HG03060 (cell line): ENCODE measurements at regions not wholly inside any gene's neighbourhood (a gene's known extent, or its start where the extent isn't known, plus 50 kb on each side); places are given as distances from the start of the nearest gene placed in this dataset.
"Not testable (repeated sequence)": the region's sequence is repeated elsewhere in the genome, so short reads cannot be mapped to it uniquely, and the experiment has no call there.

Experiments
- ATAC-seq: cut with Tn5 transposase; IDR thresholded peaks from one replicate; pipeline ENCODE4 v1.9.1; 2021; ENCODE audit warnings: low read depth, moderate number of reproducible peaks; ENCODE audit not compliant: unreplicated experiment

DNA sequence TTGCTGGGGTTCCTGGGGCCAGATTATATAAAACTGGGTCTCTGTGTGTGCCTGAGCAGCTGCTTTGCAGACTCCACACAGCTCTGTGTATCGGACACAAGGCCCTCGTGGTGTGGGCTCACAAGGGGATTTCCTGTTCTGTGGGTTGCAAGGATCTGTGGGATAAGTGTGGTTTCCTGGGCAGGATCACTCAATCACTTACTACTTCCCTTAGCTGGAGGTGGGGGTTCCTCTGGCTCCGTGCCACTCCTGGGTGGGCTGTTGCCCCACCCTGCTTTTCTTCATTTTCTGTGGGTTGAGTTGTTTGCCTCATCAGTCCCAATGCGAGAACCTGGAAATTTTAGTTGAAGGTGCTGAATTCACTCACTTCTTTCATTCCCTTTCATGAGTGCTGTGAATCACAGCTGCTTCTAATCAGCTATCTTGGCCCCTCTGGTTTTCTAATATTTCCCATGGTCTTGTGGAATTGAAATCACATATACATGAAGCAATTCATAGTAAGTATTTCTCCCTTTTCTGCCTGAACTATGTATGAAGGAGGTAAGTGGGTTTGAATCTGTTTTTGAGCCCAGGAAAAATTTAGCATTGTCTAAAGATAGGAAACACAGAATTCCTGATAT lies 196.3 kb downstream of the DCDC2C start:
- ATAC-seq: no peak

- ATAC-seq: no peak
These were observed 198.8 kb downstream of the DCDC2C start for GRCh38 chr2:3902131-3902530.

DNA sequence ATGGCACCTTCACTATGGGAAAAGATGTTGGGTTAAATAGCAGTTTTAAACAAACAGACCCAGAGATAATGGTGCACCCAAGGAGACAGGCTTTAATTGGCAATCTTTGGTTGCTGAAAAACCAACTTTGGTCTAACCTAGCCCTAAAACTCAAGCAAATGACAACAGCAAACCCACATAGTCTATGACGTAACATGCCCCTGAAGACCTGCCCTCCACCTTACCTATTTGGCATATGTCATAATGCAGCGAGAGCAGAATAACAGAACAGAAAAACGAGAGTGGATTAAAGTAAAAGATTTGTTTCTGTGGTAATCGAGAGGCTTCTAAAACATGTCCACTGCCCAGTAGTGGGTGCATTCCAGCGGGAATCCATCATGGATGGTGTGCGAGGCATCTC lies 200.7 kb downstream of the DCDC2C start:
- no peak for ATAC-seq

GRCh38 chr2:3908498-3908897 lies 205.1 kb downstream of the DCDC2C start:
- ATAC-seq: not testable (repeated sequence)

DNA sequence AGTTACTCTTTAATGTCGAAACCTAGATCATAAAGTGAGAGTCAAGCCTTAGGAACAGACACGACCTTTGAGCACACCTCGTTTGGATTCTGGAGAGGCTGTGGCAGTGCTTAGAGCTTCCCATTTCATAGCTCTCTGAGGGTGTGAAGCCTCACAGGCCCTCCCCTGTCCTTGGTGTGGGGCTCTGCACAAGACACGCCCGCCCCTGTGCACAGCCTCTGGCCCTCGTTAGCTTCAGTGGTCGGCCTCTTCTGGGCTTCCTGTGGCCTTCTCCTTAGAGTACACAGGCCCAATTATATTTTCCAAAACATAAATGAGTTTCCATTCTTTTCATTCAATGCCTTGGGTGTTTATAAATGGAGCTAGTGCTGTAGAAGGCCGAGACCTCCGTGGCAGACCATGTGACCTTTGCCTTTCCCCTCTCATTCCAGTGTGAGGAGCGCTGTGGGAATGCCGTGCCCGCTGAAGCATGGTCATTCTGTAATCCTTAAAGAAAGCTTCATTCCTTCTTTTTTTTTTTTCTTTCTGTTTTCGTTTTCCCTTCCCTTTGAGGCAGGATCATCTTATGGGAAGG lies 208.6 kb downstream of the DCDC2C start:
- ATAC-seq: no peak

GRCh38 chr2:3913166-3913565 lies 209.8 kb downstream of the DCDC2C start:
- no peak for ATAC-seq

GRCh38 chr2:3914241-3914640 lies 210.9 kb downstream of the DCDC2C start:
- no peak for ATAC-seq

- no peak for ATAC-seq
These were observed 223.7 kb downstream of the DCDC2C start for GRCh38 chr2:3927031-3927430.

DNA sequence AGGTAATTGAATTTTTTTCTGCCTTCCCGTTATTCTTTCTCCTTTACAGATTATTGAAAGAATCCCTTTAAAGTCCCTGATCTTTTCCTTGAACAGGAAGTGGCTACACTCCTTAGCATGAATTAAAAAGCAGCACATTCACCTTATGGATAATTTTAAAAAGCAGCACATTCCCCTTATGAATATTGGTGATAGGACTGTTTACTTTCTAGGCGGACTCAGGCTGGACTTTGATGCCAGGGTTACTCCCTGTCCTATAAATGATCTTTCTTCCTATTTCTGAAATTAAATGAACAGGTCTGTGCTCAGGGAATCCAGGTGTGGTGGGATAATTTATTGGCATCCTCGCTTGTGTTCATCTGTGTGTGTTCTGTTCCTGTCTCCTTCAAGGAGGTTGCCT lies 226.0 kb downstream of the DCDC2C start:
- no peak for ATAC-seq

DNA sequence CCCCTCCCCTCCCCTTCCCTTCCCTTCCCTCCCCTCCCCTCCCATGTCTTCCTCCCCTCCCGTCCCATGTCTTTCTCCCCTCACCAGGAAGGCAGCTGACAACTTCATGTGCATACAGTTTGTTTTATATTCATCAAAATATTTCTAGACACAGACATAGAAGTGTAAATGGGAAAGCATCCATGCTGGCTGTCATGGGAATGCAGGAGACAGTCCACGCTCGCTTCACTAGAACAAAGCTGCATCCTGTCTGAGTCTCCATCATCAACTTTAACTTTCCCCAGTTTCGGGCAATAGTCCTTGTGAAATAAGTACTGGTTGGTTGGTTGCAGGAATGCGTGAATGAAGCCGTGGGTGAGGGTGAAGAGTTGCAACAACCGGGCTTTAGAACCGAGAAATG lies 226.9 kb downstream of the DCDC2C start:
- ATAC-seq: no peak

GRCh38 chr2:3940661-3941060 lies 237.3 kb downstream of the DCDC2C start:
- ATAC-seq: no peak

GRCh38 chr2:3942841-3943240 lies 239.5 kb downstream of the DCDC2C start:
- no peak for ATAC-seq

DNA sequence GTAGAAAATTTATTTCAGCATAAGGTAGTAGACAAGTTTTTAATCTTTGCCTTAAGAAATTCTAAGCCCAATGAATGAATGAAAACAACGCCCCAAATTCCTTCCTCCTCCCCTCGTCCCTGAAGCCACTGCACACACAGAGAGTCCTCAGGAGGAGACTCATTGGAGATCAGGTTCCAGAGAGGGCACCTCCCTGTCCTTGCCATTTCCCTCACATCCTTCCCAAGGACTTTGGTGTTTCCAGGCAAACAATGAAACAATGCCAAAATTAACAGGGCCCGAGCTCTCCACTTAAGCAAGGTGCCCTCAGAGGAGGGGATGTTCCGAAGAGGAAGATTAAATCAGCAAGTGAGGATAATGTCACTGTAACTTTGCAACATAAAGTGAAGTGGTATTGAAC lies 240.7 kb downstream of the DCDC2C start:
- ATAC-seq: no peak

- ATAC-seq: no peak
These were observed 241.5 kb downstream of the DCDC2C start for GRCh38 chr2:3944841-3945240.

GRCh38 chr2:3948191-3948590 lies 244.8 kb downstream of the DCDC2C start:
- ATAC-seq: no peak

DNA sequence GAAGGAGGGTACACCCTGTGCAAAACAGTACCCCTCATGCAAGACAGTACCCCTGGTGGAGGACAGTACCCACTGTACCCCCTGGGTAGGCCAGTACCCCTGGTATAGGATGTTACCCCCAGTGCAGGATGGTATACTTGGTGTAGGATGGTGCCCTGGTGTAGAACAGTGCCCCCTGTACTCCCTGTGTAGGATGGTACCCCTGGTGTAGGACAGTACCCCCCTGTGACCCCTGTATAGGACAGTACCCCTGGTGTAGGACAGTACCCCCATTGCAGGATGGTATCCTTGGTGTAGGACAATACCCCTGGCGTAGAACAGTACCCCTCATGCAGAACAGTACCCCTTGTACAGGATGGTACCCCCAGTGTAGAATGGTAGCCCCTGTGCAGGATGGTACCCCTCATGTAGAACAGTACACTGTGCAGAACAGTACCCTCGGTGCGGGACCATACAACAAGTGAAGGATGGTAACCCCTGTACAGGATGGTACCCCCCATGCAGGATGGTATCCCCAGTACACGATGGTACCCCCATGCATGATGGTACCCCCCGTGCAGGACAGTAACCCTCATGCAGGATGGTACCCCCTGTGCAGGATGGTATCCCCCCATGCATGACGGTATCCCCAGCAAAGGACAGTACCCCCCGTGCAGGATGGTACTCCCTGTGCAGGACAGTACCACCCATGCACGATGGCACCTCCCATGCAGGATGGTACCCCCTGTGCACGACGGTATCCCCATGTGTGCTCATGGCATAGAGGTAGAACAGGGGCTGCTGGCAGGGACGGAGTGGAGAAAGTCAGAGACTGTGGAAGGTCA lies 248.0 kb downstream of the DCDC2C start:
- no peak for ATAC-seq

- no peak for ATAC-seq
These were observed 249.6 kb downstream of the DCDC2C start for GRCh38 chr2:3952866-3953516.

- no peak for ATAC-seq
These were observed 250.9 kb downstream of the DCDC2C start for GRCh38 chr2:3954261-3954660.

DNA sequence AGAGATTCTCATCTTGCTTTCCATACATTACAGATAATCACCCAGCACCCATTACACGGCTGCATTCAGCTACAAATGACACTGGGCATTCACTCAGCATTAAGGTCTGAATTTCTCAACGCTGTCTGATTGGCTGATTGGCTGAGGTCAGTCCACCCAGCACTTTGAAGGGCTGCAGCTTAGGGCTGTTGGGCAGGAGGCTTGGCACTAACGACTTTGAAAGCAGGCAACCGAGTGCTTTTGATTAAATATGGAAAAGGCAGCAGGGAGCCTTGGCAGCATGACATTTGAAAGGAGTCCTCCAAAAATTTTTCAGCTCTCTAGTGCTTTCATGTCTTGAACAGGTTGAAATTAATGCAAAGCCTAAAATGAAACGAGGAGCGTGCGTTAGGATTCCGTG lies 253.0 kb downstream of the DCDC2C start:
- ATAC-seq: no peak

DNA sequence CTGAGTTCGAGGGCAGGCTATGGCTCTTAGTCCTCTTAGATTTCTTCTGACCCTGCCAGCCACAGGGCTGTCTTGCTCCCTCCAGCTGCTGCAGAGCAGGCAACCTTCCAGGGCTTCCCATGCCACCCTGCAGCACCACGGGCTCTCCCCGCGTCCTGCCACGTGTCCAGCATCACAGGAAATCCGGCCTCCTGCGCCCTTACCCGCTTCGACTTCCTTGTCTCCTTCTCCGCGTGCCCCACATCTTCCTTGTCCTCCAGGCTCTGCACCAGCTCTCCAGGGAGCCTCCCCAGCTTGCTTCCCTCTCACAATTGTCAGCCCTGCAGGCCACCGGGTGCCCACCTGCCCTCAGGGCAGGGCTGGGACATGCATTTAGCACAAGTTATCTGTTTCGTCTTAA lies 253.5 kb downstream of the DCDC2C start:
- no peak for ATAC-seq

GRCh38 chr2:3958465-3958864 lies 255.1 kb downstream of the DCDC2C start:
- no peak for ATAC-seq
